PC-3 (cell line): ENCODE measurements at regions not wholly inside any gene's neighbourhood (a gene's known extent, or its start where the extent isn't known, plus 50 kb on each side); places are given as distances from the start of the nearest gene placed in this dataset.

Experiments used
- ATAC-seq: fragments of 200-7000 bp; cut with Tn5 transposase; 2 replicates; pipeline ENCODE4 v1.9.1; 2020; ENCODE audit warnings: mild to moderate bottlenecking, moderate library complexity
- BruUV-seq: library from RNA; stranded (reverse); fragments of 400-500 nt; replicated peaks from 2 replicates; lab custom pipeline; 2021; lab: Mats Ljungman, UMichigan
- CTCF ChIA-PET: fragments of 300-600 bp; sonication (Branson Sonifier 250); formaldehyde crosslinking; loops from one replicate; lab custom pipeline; 2022; ENCODE audit warnings: antibody characterized with exemption; lab: Charles Lee
- POLR2A ChIA-PET: fragments of 300-600 bp; sonication (Branson Sonifier 250); formaldehyde crosslinking; loops from one replicate; lab custom pipeline; 2022; ENCODE audit warnings: antibody characterized with exemption; ENCODE audit not compliant: unreplicated experiment; lab: Charles Lee
- DNase-seq: peaks from one replicate; pipeline ENCODE4 v3.0.0-alpha.2; 2015
- H2AFZ ChIP-seq: fragments of 300-600 bp; sonication (generic); 2 replicates; pipeline ENCODE4 v1.6.0; 2016; ENCODE audit warnings: antibody characterized with exemption, low read length
- H3F3A ChIP-seq: fragments of 300-600 bp; sonication (generic); one replicate; pipeline ENCODE4 v1.6.0; 2017; ENCODE audit warnings: antibody characterized with exemption, low read length, control low read depth, mild to moderate bottlenecking; ENCODE audit not compliant: unreplicated experiment
- H3K27ac ChIP-seq: fragments of 300-600 bp; sonication (generic); 2 replicates; pipeline ENCODE4 v1.5.1; 2016; ENCODE audit warnings: mild to moderate bottlenecking, low read length
- H3K27me3 ChIP-seq: fragments of 300-600 bp; sonication (generic); 2 replicates; pipeline ENCODE4 v1.6.1; 2016; ENCODE audit warnings: low read length, mixed read lengths
- H3K36me3 ChIP-seq: fragments of 300-600 bp; sonication (generic); 2 replicates; pipeline ENCODE4 v1.6.1; 2016; ENCODE audit warnings: low read depth, mixed run types, low read length, mixed read lengths
- H3K4me1 ChIP-seq: fragments of 300-600 bp; sonication (generic); 2 replicates; pipeline ENCODE4 v1.5.1; 2016; ENCODE audit warnings: low read length; ENCODE audit not compliant: insufficient read depth
- H3K4me2 ChIP-seq: fragments of 300-600 bp; sonication (generic); 2 replicates; pipeline ENCODE4 v1.6.0; 2016; ENCODE audit warnings: low read length
- H3K4me3 ChIP-seq: fragments of 300-600 bp; sonication (generic); 2 replicates; pipeline ENCODE4 v1.5.1; 2016; ENCODE audit warnings: mild to moderate bottlenecking, low read length, mixed read lengths
- H3K79me2 ChIP-seq: fragments of 300-600 bp; sonication (generic); 2 replicates; pipeline ENCODE4 v1.6.1; 2017; ENCODE audit warnings: low read length, mixed read lengths
- H3K9ac ChIP-seq: fragments of 300-600 bp; sonication (generic); 2 replicates; pipeline ENCODE4 v1.6.0; 2016; ENCODE audit warnings: mild to moderate bottlenecking, low read length
- H3K9me2 ChIP-seq: fragments of 300-600 bp; sonication (generic); replicated peaks from 2 replicates; pipeline ENCODE4 v1.6.1; 2016; ENCODE audit warnings: mixed run types, low read length, mixed read lengths
- H3K9me3 ChIP-seq: fragments of 300-600 bp; sonication (generic); 2 replicates; pipeline ENCODE4 v1.6.1; 2016; ENCODE audit warnings: low read length, mixed read lengths
- H4K20me1 ChIP-seq: fragments of 300-600 bp; sonication (generic); 2 replicates; pipeline ENCODE4 v1.6.1; 2016; ENCODE audit warnings: low read length, mixed read lengths
- CTCF ChIP-seq: fragments of 300-600 bp; sonication (generic); conservative IDR thresholded peaks from 2 replicates; pipeline ENCODE4 v1.5.1; 2017; ENCODE audit warnings: antibody characterized with exemption, low read depth, mild to moderate bottlenecking, low read length
- EZH2 ChIP-seq: fragments of 300-600 bp; sonication (generic); IDR thresholded peaks from one replicate; pipeline ENCODE4 v1.6.1; 2017; ENCODE audit warnings: antibody characterized with exemption, mild to moderate bottlenecking, low read length; ENCODE audit not compliant: unreplicated experiment
- EZH2phosphoT487 ChIP-seq: fragments of 300-600 bp; sonication (generic); IDR thresholded peaks from 2 replicates; pipeline ENCODE4 v1.6.1; 2018; ENCODE audit warnings: mild to moderate bottlenecking, antibody characterized with exemption, low read length, borderline replicate concordance
- intact Hi-C: fragments of 100-400 bp; cut with micrococcal nuclease; formaldehyde crosslinking; loops from 2 replicates; pipeline ENCODE4 v1.9.0; 2023

DNA sequence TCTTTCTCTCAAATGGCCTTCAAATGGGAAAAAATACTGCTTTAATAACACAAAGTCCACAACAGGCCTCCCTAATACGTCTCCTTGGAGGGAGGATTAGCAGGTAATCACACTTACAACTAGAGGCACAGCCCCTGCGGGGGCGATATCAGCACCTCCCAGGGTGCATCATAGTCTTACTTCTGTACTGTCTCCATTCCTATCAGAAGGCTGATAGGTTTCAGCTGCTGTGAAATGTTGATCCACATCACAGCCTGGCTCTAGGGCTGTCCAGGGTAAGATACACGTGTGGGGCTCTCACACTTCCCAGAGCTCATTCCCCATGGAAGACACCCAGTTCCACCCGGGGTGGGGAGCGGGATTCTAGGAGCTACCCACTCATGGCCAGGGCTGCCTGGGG lies 139.1 kb upstream of the SFSWAP start:
- ATAC-seq, result no peak
- DNase-seq, result no peak
- no peaks in the 10 kb centered on the region for H3F3A ChIP-seq
- no peaks in the 10 kb centered on the region for H3K79me2 ChIP-seq
- no peaks in the 10 kb centered on the region for H3K9me2 ChIP-seq
- POLR2A ChIA-PET, result no interaction called here
- intact Hi-C loops, result no loop called here
- TF ChIP-seq EZH2 (no peak), CTCF (no peak), EZH2phosphoT487 (no peak)
- H3K4me3 ChIP-seq, result no peak overlapping the region
- H3K27ac ChIP-seq, result no peak overlapping the region
- H3K9me3 ChIP-seq, result no peaks in the 10 kb centered on the region
- H3K27me3 ChIP-seq, result peaks cover 89% of the 10 kb centered on the region
- no peak overlapping the region for H3K9ac ChIP-seq
- no peaks in the 10 kb centered on the region for H4K20me1 ChIP-seq
- H2AFZ ChIP-seq, result no peak overlapping the region
- no peak overlapping the region for H3K4me2 ChIP-seq
- H3K36me3 ChIP-seq, result no peaks in the 10 kb centered on the region
- CTCF ChIA-PET, result no interaction called here
- no TSS peak for BruUV-seq
- no peaks in the 10 kb centered on the region for H3K4me1 ChIP-seq

DNA sequence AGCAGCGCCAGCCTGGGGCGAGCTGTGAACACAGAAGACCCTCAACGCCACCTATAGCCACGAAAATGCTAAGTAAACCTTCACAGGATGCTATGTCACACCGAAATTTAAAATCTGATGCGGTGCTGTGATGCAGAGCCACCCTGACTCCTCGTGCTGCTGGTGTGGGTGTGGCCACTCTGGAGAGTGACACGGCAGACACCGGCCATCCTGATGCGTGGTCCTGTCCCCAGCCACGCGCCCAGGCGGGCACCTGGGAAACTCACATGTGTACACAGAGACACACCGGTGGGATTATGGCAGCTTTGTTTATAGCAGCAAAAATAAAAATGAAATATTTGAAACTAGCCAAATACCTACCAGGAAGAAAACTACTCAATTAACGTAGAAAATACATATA lies 138.3 kb upstream of the SFSWAP start:
- Histone ChIP-seq H3F3A (no peaks in the 10 kb centered on the region), H3K9ac (no peak overlapping the region), H3K4me2 (no peak overlapping the region), H3K4me3 (no peak overlapping the region), H3K36me3 (no peaks in the 10 kb centered on the region), H4K20me1 (no peaks in the 10 kb centered on the region), H3K9me2 (no peaks in the 10 kb centered on the region), H3K9me3 (no peaks in the 10 kb centered on the region), H2AFZ (no peak overlapping the region), H3K27me3 (peaks cover 85% of the 10 kb centered on the region), H3K79me2 (no peaks in the 10 kb centered on the region), H3K27ac (no peak overlapping the region), H3K4me1 (no peaks in the 10 kb centered on the region)
- ATAC-seq, result no peak
- no TSS peak for BruUV-seq
- POLR2A ChIA-PET, result no interaction called here
- intact Hi-C loops, result no loop called here
- CTCF ChIA-PET, result no interaction called here
- TF ChIP-seq EZH2phosphoT487 (no peak), CTCF (no peak), EZH2 (no peak)
- DNase-seq, result no peak

- Histone ChIP-seq H3K79me2 (no peaks in the 10 kb centered on the region), H3K9me2 (no peaks in the 10 kb centered on the region), H3K9ac (no peak overlapping the region), H3K4me1 (no peaks in the 10 kb centered on the region), H3K27me3 (peaks cover 85% of the 10 kb centered on the region), H3K36me3 (no peaks in the 10 kb centered on the region), H2AFZ (no peak overlapping the region), H3K4me2 (no peak overlapping the region), H3K27ac (no peak overlapping the region), H4K20me1 (no peaks in the 10 kb centered on the region), H3K4me3 (no peak overlapping the region), H3K9me3 (no peaks in the 10 kb centered on the region), H3F3A (no peaks in the 10 kb centered on the region)
- no TSS peak for BruUV-seq
- no peak for DNase-seq
- TF ChIP-seq CTCF (no peak), EZH2phosphoT487 (no peak), EZH2 (no peak)
- no peak for ATAC-seq
- POLR2A ChIA-PET, result no interaction called here
- CTCF ChIA-PET, result no interaction called here
- intact Hi-C loops, result no loop called here
Measured at GRCh38 chr12:131573631-131574394, 137.1 kb upstream of the SFSWAP start.
